ENCODE measurements at regions not wholly inside any gene's neighbourhood (a gene's known extent, or its start where the extent isn't known, plus 50 kb on each side); places are given as distances from the start of the nearest gene placed in this dataset.

GRCh38 chr17:27242951-27243350 lies 51.0 kb upstream of the WSB1 start:
- no peak for DNase-seq (ENCODE audit: low read depth)
- in situ Hi-C loops (cut with HindIII; ENCODE audit: low sequenced_read_pairs) = no loop called here
- H3K4me3 ChIP-seq (ENCODE audit: low read depth, low read length) = no peak overlapping the region
- TF ChIP-seq CTCF (IDR thresholded peaks at IDR 0.05; ENCODE audit: low read depth, low read length, missing control alignments) = no peak

GRCh38 chr17:27244011-27244410 lies 49.9 kb upstream of the WSB1 start:
- TF ChIP-seq CTCF (IDR thresholded peaks at IDR 0.05; ENCODE audit: low read depth, low read length, missing control alignments) = no peak
- DNase-seq (ENCODE audit: low read depth) = no peak
- in situ Hi-C loops (cut with HindIII; ENCODE audit: low sequenced_read_pairs) = no loop called here
- no peak overlapping the region for H3K4me3 ChIP-seq (ENCODE audit: low read depth, low read length)
